Mesodermal cell (in vitro differentiated cells): ENCODE measurements at regions not wholly inside any gene's neighbourhood (a gene's known extent, or its start where the extent isn't known, plus 50 kb on each side); places are given as distances from the start of the nearest gene placed in this dataset.

Experiments used
- H3K27ac ChIP-seq: 2 replicates; pipeline ENCODE4 v1.7.0; 2013; ENCODE audit warnings: mild to moderate bottlenecking, low read depth, low read length, moderate library complexity; ENCODE audit not compliant: severe bottlenecking
- H3K36me3 ChIP-seq: 2 replicates; pipeline ENCODE4 v1.7.1; 2013; ENCODE audit warnings: mild to moderate bottlenecking, low read length, moderate library complexity; ENCODE audit not compliant: control insufficient read depth, insufficient read depth
- H3K4me1 ChIP-seq: one replicate; pipeline ENCODE4 v1.7.1; 2013; ENCODE audit warnings: mild to moderate bottlenecking, low read length; ENCODE audit not compliant: insufficient read depth, control insufficient read depth, poor library complexity, severe bottlenecking
- H3K4me3 ChIP-seq: 2 replicates; pipeline ENCODE4 v1.7.0; 2013; ENCODE audit warnings: low read length, control low read depth, mild to moderate bottlenecking; ENCODE audit not compliant: insufficient read depth, poor library complexity, severe bottlenecking; ENCODE audit errors: extremely low read depth
- H3K9me3 ChIP-seq: 2 replicates; pipeline ENCODE4 v1.7.1; 2013; ENCODE audit warnings: mild to moderate bottlenecking, low read length, moderate library complexity; ENCODE audit not compliant: control insufficient read depth
- WGBS, 2 experiments: methylation state at CpG; one replicate each; pipeline ENCODE4 v1.1.5; 2013; ENCODE audit warnings: missing lambda C conversion rate in 2 of 2; ENCODE audit not compliant: insufficient coverage in 2 of 2; 5-methylcytosine and 5-hydroxymethylcytosine counted together

DNA sequence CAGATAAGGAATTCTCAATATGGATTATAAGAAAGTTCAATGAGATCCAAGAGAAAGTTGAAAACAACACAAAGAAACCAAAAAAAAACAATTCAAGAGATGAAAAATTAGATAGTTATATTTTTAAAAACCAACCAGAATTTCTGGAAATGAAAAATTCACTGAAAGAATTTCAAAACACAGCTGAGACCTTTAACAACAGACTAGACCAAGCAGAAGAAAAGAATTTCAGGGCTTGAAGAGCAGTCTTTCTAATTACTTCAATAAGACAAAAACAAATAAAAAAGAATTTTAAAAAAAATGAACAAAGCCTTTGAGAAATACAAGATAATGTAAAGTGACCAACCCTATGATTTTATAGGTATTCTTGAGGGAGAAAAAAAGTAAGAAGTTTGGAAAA lies 155.4 kb downstream of the ZMAT3 start:
- Histone ChIP-seq H3K4me1 (no peaks in the 10 kb centered on the region), H3K9me3 (peaks cover 23% of the 10 kb centered on the region), H3K36me3 (no peaks in the 10 kb centered on the region), H3K4me3 (no peak overlapping the region), H3K27ac (no peak overlapping the region)

DNA sequence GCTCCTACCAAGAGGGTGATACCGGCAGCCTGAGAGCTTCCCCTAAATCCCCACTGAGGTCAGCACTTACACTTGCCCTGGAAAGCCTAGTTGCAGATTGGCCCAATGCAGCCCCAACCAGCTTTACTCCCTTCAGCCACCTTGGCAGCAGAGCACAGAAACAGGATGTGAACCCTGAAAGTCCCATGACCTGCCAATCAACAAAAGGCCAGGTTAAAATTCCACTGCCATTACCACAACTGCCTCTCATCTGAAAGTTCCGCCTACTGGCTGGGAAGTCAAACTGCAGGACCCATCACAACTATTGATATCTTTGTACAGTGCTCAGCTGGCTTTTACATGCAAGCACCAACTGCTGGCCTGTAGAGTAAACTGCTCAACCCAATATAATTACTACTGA lies 156.2 kb downstream of the ZMAT3 start:
- H3K4me3 ChIP-seq = no peak overlapping the region
- H3K9me3 ChIP-seq = peaks cover 23% of the 10 kb centered on the region
- WGBS, 2 experiments = 44 to 96% methylated on average over 1 to 2 of the region's 2 CpGs

DNA sequence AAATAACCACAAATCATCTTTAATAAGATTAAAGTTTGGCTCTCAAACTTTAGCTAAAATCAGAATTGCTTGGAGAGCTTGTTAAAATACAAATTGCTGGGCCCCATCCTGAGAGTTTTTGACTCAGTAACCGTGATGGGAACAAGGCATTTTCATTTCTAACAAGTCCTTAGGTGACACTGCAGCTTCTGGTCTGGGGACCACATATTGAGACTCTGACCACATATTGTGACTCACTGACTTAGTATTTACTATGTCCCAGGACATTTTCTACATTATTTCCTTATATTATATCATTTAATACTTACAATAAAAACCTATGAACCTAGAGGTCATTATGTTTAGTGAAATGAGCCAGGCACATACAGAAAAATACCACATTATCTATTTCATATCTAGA lies 164.5 kb downstream of the ZMAT3 start:
- H3K27ac ChIP-seq = no peak overlapping the region

More for the DNA sequence above, 156.2 kb downstream of the ZMAT3 start:
- Histone ChIP-seq H3K27ac (no peak overlapping the region), H3K4me1 (no peaks in the 10 kb centered on the region), H3K36me3 (no peaks in the 10 kb centered on the region)

DNA sequence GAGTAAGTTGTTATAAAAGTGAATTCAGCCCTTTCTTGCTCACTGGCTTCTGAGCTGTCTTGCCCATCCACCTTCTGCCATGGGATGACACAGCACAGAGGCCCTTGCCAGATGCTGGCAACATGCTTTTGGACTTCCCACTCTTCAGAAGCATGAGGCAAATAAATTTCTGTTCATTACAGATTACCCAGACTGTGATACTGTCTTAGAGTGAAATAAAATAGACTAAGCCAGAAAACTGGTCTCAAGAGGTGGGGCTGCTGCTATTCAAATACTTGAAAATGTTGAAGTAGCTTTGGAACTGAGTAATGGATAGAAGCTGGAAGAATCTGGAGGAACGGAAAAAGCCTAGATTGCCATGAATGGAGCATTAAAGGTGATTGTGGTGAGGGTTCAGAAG lies 170.4 kb downstream of the ZMAT3 start:
- no peak overlapping the region for H3K27ac ChIP-seq
- no peaks in the 10 kb centered on the region for H3K9me3 ChIP-seq
- no peak overlapping the region for H3K4me3 ChIP-seq
- H3K4me1 ChIP-seq = no peaks in the 10 kb centered on the region
- WGBS, 2 experiments = 90 to 100% methylated on average over 1 of the region's 1 CpG
- no peaks in the 10 kb centered on the region for H3K36me3 ChIP-seq

More for the DNA sequence above, 164.5 kb downstream of the ZMAT3 start:
- no peaks in the 10 kb centered on the region for H3K36me3 ChIP-seq
- H3K4me1 ChIP-seq = no peaks in the 10 kb centered on the region
- no peak overlapping the region for H3K4me3 ChIP-seq
- WGBS, 2 experiments = 90% methylated on average over 1 of the region's 1 CpG; no CpG with 5 or more reads in 1 of the 2 experiments
- no peaks in the 10 kb centered on the region for H3K9me3 ChIP-seq

DNA sequence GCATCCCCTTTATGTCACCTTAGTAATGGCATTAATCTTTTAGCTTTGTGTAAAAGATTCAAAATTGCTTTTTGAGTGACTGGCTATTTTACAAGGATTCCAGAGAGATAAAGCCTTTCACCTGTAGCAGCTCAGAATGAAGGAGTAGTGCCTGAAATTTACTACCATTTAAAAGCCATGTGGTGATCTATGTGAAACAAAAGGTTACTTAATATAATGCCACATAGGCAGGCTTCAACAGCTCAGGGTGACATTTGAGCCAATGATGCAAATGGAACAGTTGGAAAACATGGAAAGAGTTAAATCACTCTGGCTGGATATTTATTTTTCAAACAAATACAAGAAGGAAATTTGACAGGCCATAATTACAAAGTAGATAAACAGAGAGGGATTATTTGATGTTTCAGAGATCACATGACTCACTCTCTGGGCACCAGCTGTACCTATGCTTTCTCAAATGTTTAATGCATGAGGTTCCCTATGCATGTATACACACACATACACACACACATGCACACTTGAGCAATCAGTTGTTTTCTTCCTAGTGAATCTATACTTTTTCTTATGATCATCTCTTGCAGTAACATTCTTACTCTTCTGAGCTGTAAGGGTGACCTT lies 171.5 kb downstream of the ZMAT3 start:
- H3K27ac ChIP-seq = no peak overlapping the region
- H3K36me3 ChIP-seq = no peaks in the 10 kb centered on the region
- H3K4me3 ChIP-seq = no peak overlapping the region
- H3K4me1 ChIP-seq = no peaks in the 10 kb centered on the region
- no peaks in the 10 kb centered on the region for H3K9me3 ChIP-seq

DNA sequence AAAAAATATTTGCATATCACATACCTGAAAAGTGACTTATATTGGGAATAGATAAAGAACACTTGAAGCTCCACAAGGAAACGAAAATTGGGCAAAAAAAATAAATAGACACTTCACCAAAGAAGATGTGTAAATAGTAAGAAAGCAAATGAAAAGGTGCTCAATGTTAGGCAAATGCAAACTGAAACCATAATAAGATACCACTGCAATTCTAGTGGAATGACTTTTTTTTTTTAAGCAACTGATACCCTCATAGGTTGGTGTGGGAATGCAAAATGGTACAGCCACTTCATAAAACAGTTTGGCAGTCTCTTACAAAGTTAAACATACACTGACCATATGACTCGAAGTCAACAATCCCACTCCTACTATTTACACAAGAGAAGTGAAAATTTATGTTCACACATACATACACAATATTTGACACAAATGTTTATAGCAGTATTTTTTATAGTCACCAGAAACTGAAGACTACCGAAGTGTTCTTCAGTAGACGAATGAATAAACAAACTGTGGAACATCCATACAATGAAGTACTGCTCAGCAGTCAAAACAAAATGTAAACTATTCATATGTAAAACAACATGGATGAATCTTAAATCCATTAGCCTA lies 176.3 kb downstream of the ZMAT3 start:
- Histone ChIP-seq H3K9me3 (no peaks in the 10 kb centered on the region), H3K27ac (no peak overlapping the region), H3K4me1 (no peaks in the 10 kb centered on the region), H3K4me3 (no peak overlapping the region), H3K36me3 (no peaks in the 10 kb centered on the region)
- 100% methylated on average over 1 of the region's 4 CpGs; no CpG with 5 or more reads in 1 of the 2 experiments for WGBS, 2 experiments
